ENCODE measurements at regions not wholly inside any gene's neighbourhood (a gene's known extent, or its start where the extent isn't known, plus 50 kb on each side); places are given as distances from the start of the nearest gene placed in this dataset.

GRCh38 chr2:150697596-150697995, 210.1 kb upstream of the RND3 start:
- no peak for TF ChIP-seq CTCF (IDR thresholded peaks at IDR 0.05; ENCODE audit: low read depth, low read length, poor library complexity, severe bottlenecking)
- no peak for TF ChIP-seq EZH2phosphoT487 (IDR thresholded peaks at IDR 0.05; ENCODE audit: borderline replicate concordance, low read length)

All from DOHH2 (cell line).